Nephron progenitor cell (in vitro differentiated cells): ENCODE measurements at regions not wholly inside any gene's neighbourhood (a gene's known extent, or its start where the extent isn't known, plus 50 kb on each side); places are given as distances from the start of the nearest gene placed in this dataset.

Source experiments
- DNase-seq: peaks from one replicate; pipeline ENCODE4 v3.0.0; 2021
- H3K27ac Mint-ChIP-seq: 2 replicates; pipeline ENCODE4 v1.8.0; 2021; ENCODE audit warnings: mild to moderate bottlenecking, moderate library complexity, mixed read lengths
- H3K27me3 Mint-ChIP-seq: 2 replicates; pipeline ENCODE4 v1.8.0; 2021; ENCODE audit warnings: mild to moderate bottlenecking, low read depth, mixed read lengths; ENCODE audit not compliant: poor library complexity
- H3K36me3 Mint-ChIP-seq: 2 replicates; pipeline ENCODE4 v1.8.0; 2021; ENCODE audit warnings: low read depth, mixed read lengths
- H3K4me1 Mint-ChIP-seq: 2 replicates; pipeline ENCODE4 v1.8.0; 2021; ENCODE audit warnings: mixed read lengths
- H3K4me3 Mint-ChIP-seq: 2 replicates; pipeline ENCODE4 v1.8.0; 2021; ENCODE audit warnings: mild to moderate bottlenecking, moderate library complexity, mixed read lengths
- H3K9me3 Mint-ChIP-seq: 2 replicates; pipeline ENCODE4 v1.8.0; 2021; ENCODE audit warnings: mild to moderate bottlenecking, moderate library complexity, mixed read lengths
- TF ChIP-seq, protein P1 (sequence below): fragments of 200-600 bp; sonication (generic); IDR thresholded peaks from 2 replicates; pipeline ENCODE4 v1.5.0; 2021; ENCODE audit warnings: antibody characterized with exemption

DNA sequence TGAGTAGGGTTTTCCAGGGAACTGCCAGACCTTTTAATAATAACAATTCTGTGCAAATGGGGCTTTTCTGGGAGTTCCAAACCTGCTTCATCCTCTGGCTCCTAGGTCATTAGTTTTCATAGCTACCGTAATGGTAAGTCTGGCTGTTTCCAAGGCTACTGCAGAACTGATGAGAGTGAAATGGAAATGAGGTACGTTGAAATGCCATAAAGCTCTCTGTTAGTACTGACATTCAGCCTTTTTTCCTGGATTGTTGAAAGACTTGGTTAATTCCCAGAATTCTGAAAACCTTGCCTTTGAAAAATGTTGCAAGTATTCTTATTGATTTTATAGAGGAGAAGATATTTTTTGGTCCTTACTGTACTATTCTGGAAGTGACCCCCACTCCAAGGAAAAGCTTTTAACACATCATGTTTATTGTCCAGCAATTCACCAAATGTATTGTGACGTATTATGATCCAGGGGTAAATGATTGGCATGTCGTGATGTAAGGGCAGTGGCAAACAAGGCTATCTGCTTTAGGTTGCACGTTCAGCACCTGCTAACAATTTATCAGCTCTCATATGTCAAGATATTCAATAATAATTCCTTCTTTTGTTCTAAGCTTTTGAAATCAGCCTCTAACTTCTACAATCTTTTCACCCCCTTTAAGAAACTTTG lies 767.0 kb upstream of the RAB6C start:
- H3K4me1 Mint-ChIP-seq: no peaks in the 10 kb centered on the region

DNA sequence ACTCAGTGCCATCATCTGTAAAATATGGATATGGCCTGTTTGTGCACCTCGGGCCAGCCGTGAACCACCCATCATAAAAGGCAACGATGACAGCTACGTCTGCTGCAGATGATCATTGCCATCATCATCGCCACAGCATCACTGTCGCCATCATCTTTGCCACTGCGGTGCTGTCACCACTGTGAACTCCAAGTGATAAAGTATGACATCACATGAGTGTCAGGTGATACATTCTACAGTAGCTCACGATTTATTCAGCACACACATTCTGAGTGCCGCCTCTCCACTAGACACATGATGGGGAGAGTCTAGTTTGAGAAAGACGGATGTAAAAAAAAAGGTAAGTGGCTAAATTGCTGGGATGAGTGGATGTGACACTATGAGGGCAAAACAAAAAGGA lies 755.4 kb upstream of the RAB6C start:
- Mint-ChIP-seq H3K4me1 (no peaks in the 10 kb centered on the region), H3K9me3 (no peaks in the 10 kb centered on the region), H3K27me3 (no peaks in the 10 kb centered on the region), H3K4me3 (no peak overlapping the region), H3K27ac (no peak overlapping the region), H3K36me3 (no peaks in the 10 kb centered on the region)
- DNase-seq: no peak
- TF ChIP-seq, protein P1, sequence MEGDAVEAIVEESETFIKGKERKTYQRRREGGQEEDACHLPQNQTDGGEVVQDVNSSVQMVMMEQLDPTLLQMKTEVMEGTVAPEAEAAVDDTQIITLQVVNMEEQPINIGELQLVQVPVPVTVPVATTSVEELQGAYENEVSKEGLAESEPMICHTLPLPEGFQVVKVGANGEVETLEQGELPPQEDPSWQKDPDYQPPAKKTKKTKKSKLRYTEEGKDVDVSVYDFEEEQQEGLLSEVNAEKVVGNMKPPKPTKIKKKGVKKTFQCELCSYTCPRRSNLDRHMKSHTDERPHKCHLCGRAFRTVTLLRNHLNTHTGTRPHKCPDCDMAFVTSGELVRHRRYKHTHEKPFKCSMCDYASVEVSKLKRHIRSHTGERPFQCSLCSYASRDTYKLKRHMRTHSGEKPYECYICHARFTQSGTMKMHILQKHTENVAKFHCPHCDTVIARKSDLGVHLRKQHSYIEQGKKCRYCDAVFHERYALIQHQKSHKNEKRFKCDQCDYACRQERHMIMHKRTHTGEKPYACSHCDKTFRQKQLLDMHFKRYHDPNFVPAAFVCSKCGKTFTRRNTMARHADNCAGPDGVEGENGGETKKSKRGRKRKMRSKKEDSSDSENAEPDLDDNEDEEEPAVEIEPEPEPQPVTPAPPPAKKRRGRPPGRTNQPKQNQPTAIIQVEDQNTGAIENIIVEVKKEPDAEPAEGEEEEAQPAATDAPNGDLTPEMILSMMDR: no peak

More for the DNA sequence above, 767.0 kb upstream of the RAB6C start:
- H3K27ac Mint-ChIP-seq: no peak overlapping the region
- TF ChIP-seq, protein P1: no peak
- no peak overlapping the region for H3K4me3 Mint-ChIP-seq
- no peak for DNase-seq
- no peaks in the 10 kb centered on the region for H3K36me3 Mint-ChIP-seq
- H3K9me3 Mint-ChIP-seq: no peaks in the 10 kb centered on the region
- H3K27me3 Mint-ChIP-seq: no peaks in the 10 kb centered on the region

DNA sequence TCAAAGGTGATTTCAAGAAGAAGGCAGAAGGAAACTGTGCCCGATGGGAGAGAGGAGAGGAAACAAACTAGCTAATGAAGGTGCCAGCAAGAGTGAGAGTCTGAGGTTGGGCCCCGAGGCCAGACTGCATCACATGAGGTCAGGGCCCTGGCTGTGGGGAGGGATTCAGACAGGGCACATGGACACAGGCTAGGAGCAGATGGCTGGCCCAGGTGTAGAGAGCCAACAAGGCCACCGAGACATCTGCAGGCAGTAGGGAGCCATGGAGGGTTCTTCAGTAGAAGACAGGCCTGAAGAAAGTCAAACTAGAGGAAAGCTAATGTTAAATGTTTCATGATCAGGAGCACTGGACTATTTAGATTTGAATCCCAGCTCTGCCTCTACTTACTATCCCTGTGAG lies 755.0 kb upstream of the RAB6C start:
- Mint-ChIP-seq H3K27ac (no peak overlapping the region), H3K27me3 (no peaks in the 10 kb centered on the region), H3K4me3 (no peak overlapping the region), H3K9me3 (no peaks in the 10 kb centered on the region), H3K36me3 (no peaks in the 10 kb centered on the region), H3K4me1 (no peaks in the 10 kb centered on the region)
- DNase-seq: no peak
- TF ChIP-seq, protein P1: no peak

DNA sequence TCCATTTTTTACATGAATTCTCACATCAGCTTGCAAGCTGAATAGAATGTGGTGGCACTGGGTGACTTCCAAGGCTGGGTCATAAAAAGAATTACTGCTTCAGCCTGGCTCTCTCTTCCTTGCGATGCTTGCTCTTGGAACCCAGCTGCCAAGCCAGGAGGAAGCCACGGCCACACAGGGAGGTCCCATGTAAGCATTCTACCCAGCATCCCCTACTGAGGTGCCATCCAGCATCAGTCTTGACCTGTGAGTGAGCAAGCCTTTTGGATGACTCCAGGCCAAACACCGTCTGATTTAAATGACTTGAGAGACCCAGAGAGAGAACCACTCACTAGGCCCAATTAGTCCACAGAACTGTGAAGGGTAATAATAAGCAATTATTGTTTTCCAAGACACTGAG lies 750.3 kb upstream of the RAB6C start:
- no peaks in the 10 kb centered on the region for H3K9me3 Mint-ChIP-seq
- H3K4me3 Mint-ChIP-seq: no peak overlapping the region
- no peak overlapping the region for H3K27ac Mint-ChIP-seq
- TF ChIP-seq, protein P1: no peak
- H3K36me3 Mint-ChIP-seq: no peaks in the 10 kb centered on the region
- no peaks in the 10 kb centered on the region for H3K4me1 Mint-ChIP-seq
- DNase-seq: no peak
- H3K27me3 Mint-ChIP-seq: peaks cover 4% of the 10 kb centered on the region

DNA sequence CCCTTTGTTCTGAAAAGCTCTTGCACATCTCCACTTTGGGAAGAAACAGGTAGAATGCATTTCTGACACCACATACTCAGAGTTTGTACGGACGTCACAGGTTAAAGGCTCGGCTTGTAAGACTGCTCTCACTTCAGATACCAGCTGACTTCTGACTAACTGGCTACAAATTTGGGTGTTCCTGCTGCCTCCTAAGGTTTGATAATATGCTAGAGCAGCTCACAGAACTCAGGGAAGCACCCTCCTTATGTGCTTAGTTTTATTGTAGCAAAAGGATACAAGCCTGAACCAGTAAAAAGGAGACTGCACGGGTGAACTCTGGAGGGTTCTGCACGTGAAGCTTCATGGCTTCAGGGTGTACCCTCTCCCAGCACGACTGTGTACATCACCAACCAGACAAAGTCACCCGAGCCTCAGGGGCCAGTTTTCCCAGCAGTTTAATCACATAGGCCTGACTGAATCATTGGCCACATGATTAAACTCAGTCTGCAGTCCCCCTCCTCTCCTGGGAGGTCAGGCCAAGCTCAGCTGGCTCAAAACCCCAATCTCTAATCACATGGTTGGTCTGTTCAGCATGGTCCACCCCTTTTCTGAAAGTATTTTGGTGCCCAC lies 749.5 kb upstream of the RAB6C start:
- H3K36me3 Mint-ChIP-seq: no peaks in the 10 kb centered on the region
- H3K4me1 Mint-ChIP-seq: no peaks in the 10 kb centered on the region
- H3K9me3 Mint-ChIP-seq: no peaks in the 10 kb centered on the region
- no peak overlapping the region for H3K27ac Mint-ChIP-seq
- peaks cover 6% of the 10 kb centered on the region for H3K27me3 Mint-ChIP-seq
- H3K4me3 Mint-ChIP-seq: no peak overlapping the region
- TF ChIP-seq, protein P1: no peak
- no peak for DNase-seq

DNA sequence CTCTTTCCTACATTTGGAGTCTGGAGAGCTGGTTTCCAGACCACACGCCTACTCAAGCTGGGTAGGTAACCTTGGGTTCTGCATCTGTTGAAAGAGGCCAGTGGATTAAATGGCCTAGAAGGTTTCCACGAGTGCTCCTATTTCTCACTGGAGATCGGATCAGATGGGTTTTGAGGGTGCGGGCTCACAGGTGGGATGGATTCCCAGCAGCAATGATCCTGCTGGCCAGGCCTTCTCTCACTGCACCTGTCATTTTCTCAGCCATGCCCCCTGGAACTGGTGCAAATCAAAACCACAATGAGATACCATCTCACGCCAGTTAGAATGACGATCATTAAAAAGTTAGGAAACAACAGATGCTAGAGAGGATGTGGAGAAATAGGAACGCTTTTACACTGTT lies 747.5 kb upstream of the RAB6C start:
- TF ChIP-seq, protein P1: no peak
- H3K27ac Mint-ChIP-seq: no peak overlapping the region
- no peaks in the 10 kb centered on the region for H3K4me1 Mint-ChIP-seq
- H3K27me3 Mint-ChIP-seq: peaks cover 11% of the 10 kb centered on the region
- no peak for DNase-seq
- no peak overlapping the region for H3K4me3 Mint-ChIP-seq
- H3K36me3 Mint-ChIP-seq: no peaks in the 10 kb centered on the region
- H3K9me3 Mint-ChIP-seq: peaks cover 8% of the 10 kb centered on the region
